MCF 10A (cell line): ENCODE measurements at regions not wholly inside any gene's neighbourhood (a gene's known extent, or its start where the extent isn't known, plus 50 kb on each side); places are given as distances from the start of the nearest gene placed in this dataset.

Experiments
- BruUV-seq: library from RNA; stranded (reverse); fragments of 400-500 nt; replicated peaks from 2 replicates; lab custom pipeline; 2021; lab: Mats Ljungman, UMichigan
- CTCF ChIA-PET: fragments of 300-600 bp; sonication (Branson Sonifier 250); formaldehyde crosslinking; extraction: SDS; loops from one replicate; lab custom pipeline; 2021; ENCODE audit warnings: antibody characterized with exemption, inconsistent platforms; lab: Yijun Ruan, JAX
- POLR2A ChIA-PET: fragments of 300-600, 350-650 bp; sonication (Branson Sonifier 250); formaldehyde crosslinking; extraction: SDS; loops from one replicate; lab custom pipeline; 2020; ENCODE audit warnings: antibody characterized with exemption, inconsistent platforms; lab: Yijun Ruan, JAX
- DNase-seq: peaks from one replicate; pipeline ENCODE4 v3.0.0-alpha.2; 2018; ENCODE audit not compliant: unreplicated experiment
- H3K27ac Mint-ChIP-seq: one replicate; pipeline ENCODE4 v1.8.0; 2022; ENCODE audit warnings: mild to moderate bottlenecking, low read depth, mixed read lengths; ENCODE audit not compliant: unreplicated experiment
- H3K27me3 Mint-ChIP-seq: one replicate; pipeline ENCODE4 v1.8.0; 2022; ENCODE audit warnings: mixed read lengths; ENCODE audit not compliant: insufficient read depth, unreplicated experiment
- H3K36me3 Mint-ChIP-seq: one replicate; pipeline ENCODE4 v1.8.0; 2022; ENCODE audit warnings: mild to moderate bottlenecking, moderate library complexity, mixed read lengths; ENCODE audit not compliant: insufficient read depth, unreplicated experiment
- H3K4me1 Mint-ChIP-seq: one replicate; pipeline ENCODE4 v1.8.0; 2022; ENCODE audit warnings: mixed read lengths; ENCODE audit not compliant: insufficient read depth, unreplicated experiment
- H3K4me3 Mint-ChIP-seq: one replicate; pipeline ENCODE4 v1.8.0; 2022; ENCODE audit warnings: mild to moderate bottlenecking, moderate library complexity, mixed read lengths; ENCODE audit not compliant: unreplicated experiment
- H3K9me3 Mint-ChIP-seq: one replicate; pipeline ENCODE4 v1.8.0; 2022; ENCODE audit warnings: mixed read lengths; ENCODE audit not compliant: unreplicated experiment
- CTCF ChIP-seq: fragments of 200-600 bp; IDR thresholded peaks from one replicate; pipeline ENCODE4 v1.8.0; 2022; ENCODE audit warnings: antibody characterized with exemption, mild to moderate bottlenecking; ENCODE audit not compliant: unreplicated experiment
- intact Hi-C: fragments of 100-400 bp; cut with micrococcal nuclease; formaldehyde crosslinking; loops from 2 replicates; pipeline ENCODE4 v1.14.1; 2022

- ChIA-PET CTCF (interaction anchor here (0.6 kb wide), 1 partner anchor 26 kb away, joined by 4 read pairs; no protein-coding TSS in a partner anchor), POLR2A (interaction anchor here (1.0 kb wide), 1 partner anchor 10 kb away, joined by 4 read pairs; no protein-coding TSS in a partner anchor)
- Mint-ChIP-seq H3K4me1 (no peaks in the 10 kb centered on the region), H3K27me3 (peaks cover 56% of the 10 kb centered on the region), H3K27ac (no peak overlapping the region), H3K4me3 (no peak overlapping the region), H3K9me3 (no peaks in the 10 kb centered on the region), H3K36me3 (peaks cover 4% of the 10 kb centered on the region)
- no peak for TF ChIP-seq CTCF
- intact Hi-C loops: no loop called here
- no peak for DNase-seq
- no TSS peak for BruUV-seq
Observed at GRCh38 chrX:40166582-40166981, 68.8 kb upstream of the BCOR start.

- ChIA-PET POLR2A (interaction anchor here (1.0 kb wide), 1 partner anchor 11 kb away, joined by 4 read pairs; no protein-coding TSS in a partner anchor), CTCF (interaction anchor here (0.5 kb wide), 1 partner anchor 299 kb away, joined by 3 read pairs; no protein-coding TSS in a partner anchor)
- intact Hi-C loops: no loop called here
- no TSS peak for BruUV-seq
- Mint-ChIP-seq H3K9me3 (no peaks in the 10 kb centered on the region), H3K27me3 (peaks cover 55% of the 10 kb centered on the region), H3K36me3 (peaks cover 4% of the 10 kb centered on the region), H3K4me1 (no peaks in the 10 kb centered on the region), H3K27ac (no peak overlapping the region), H3K4me3 (no peak overlapping the region)
- no peak for TF ChIP-seq CTCF
- no peak for DNase-seq
Observed at GRCh38 chrX:40165861-40166260, 68.1 kb upstream of the BCOR start.

DNA sequence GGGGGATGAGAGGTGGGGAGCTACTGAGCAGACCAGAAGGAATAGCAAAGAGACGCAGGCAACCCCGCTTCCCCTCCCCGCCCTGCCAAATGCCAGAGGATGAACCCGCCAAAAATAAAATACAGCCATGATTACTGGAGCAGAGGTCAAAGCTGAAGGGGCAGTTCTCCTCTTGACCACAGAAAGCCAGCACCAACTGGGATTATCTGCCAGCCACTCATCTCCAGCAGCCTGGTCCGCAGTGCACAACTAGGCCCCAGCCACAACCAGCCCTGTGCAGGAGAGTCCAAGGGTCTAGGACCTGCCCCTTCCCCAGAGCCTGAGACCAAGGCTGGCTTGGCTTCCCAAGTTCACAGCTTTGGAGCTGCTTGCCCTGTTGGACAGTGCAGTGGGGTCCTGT is 67.4 kb upstream of the BCOR start:
- no TSS peak for BruUV-seq
- ChIA-PET CTCF (interaction anchor here (1.2 kb wide), 1 partner anchor 12 kb away, joined by 5 read pairs; no protein-coding TSS in a partner anchor), POLR2A (no interaction called here)
- intact Hi-C loops: no loop called here
- Mint-ChIP-seq H3K9me3 (no peaks in the 10 kb centered on the region), H3K4me3 (no peak overlapping the region), H3K4me1 (no peaks in the 10 kb centered on the region), H3K27ac (no peak overlapping the region), H3K27me3 (peaks cover 48% of the 10 kb centered on the region), H3K36me3 (peaks cover 4% of the 10 kb centered on the region)
- DNase-seq: no peak
- no peak for TF ChIP-seq CTCF

DNA sequence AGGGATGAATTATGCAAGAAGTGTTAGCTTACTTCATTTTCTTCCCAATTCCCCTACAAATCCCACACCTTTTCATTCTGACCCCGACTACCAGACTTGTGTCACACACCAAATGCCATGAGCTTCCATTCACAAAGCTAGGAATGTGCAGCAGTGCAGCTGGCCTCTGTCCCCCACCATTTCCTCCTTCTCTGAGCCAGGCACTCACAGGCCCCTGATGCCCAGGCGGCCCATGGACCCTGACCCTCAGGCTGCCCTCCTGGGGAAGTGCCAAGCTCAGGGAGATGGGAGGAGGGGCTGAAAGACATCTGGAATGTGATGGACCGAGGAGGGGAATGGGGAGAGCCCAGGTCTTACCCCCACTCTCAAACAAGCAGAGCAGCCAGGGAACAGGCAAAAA is 67.0 kb upstream of the BCOR start:
- Mint-ChIP-seq H3K36me3 (peaks cover 4% of the 10 kb centered on the region), H3K27ac (no peak overlapping the region), H3K9me3 (no peaks in the 10 kb centered on the region), H3K27me3 (peaks cover 47% of the 10 kb centered on the region), H3K4me3 (no peak overlapping the region), H3K4me1 (no peaks in the 10 kb centered on the region)
- CTCF ChIA-PET: interaction anchor here (0.6 to 1.2 kb wide), 4 partner anchors 12 to 1948 kb away, joined by 3 to 5 read pairs (median 3); no protein-coding TSS in a partner anchor
- no TSS peak for BruUV-seq
- POLR2A ChIA-PET: interaction anchor here (0.6 kb wide), 1 partner anchor 45 kb away, joined by 3 read pairs; no protein-coding TSS in a partner anchor
- intact Hi-C loops: no loop called here
- TF ChIP-seq CTCF: no peak
- no peak for DNase-seq
